Mucosa of stomach (tissue), 1 donor: ENCODE measurements at regions not wholly inside any gene's neighbourhood (a gene's known extent, or its start where the extent isn't known, plus 50 kb on each side); places are given as distances from the start of the nearest gene placed in this dataset.

Experiments used
- H3K27me3 ChIP-seq: one replicate; pipeline ENCODE4 v1.7.0; 2013; ENCODE audit warnings: mild to moderate bottlenecking, low read length; ENCODE audit not compliant: control insufficient read depth, insufficient read depth
- H3K36me3 ChIP-seq: one replicate; pipeline ENCODE4 v1.7.0; 2013; ENCODE audit warnings: low read length; ENCODE audit not compliant: control insufficient read depth, insufficient read depth
- H3K4me1 ChIP-seq: one replicate; pipeline ENCODE4 v1.7.0; 2013; ENCODE audit warnings: mild to moderate bottlenecking, low read length; ENCODE audit not compliant: control insufficient read depth, insufficient read depth
- H3K4me3 ChIP-seq: one replicate; pipeline ENCODE4 v1.7.0; 2013; ENCODE audit warnings: low read length
- H3K9ac ChIP-seq: one replicate; pipeline ENCODE4 v1.7.0; 2013; ENCODE audit warnings: mild to moderate bottlenecking, low read length, moderate library complexity
- H3K9me3 ChIP-seq: one replicate; pipeline ENCODE4 v1.7.0; 2013; ENCODE audit warnings: mild to moderate bottlenecking, low read length, moderate library complexity; ENCODE audit not compliant: control insufficient read depth
- donor health status: Pancreatic carcinoma.

DNA sequence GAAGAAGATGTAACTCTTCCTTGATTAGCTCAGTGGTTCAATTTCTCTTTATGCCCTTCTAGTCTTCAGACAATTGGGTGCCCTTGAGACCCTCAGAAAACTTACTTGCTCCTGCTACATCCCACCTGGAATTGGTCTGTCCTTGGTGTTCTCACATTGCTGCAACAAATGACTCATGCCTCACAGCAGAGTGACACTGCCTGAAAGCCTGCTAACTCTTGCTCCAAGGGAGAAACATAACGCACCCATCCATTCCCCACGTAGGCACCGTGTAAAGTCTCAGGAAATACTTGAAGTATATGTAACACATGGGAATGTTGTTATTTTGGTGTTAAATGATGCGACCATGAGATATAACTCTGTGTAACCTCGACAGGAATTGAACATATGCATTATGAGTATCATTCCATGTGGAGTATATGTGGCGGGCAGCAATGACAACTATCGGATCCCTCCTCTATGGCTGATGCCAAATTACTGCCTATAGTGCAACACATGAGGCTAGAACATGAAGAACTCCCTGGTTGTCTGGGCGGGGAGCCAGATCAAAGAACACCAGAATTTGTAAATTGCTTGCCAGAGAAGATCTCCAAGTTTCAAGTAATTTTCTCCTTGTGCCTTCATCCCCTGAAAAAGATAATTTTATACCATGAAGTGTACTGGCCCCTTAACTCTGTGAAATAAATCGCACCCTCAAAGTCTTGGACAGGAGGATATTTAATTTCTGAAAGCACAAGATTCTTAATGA is 231.3 kb upstream of the STK26 start:
- H3K4me1 ChIP-seq, result no peaks in the 10 kb centered on the region
- H3K27me3 ChIP-seq, result no peaks in the 10 kb centered on the region
- no peak overlapping the region for H3K9ac ChIP-seq
- no peaks in the 10 kb centered on the region for H3K9me3 ChIP-seq
- no peak overlapping the region for H3K4me3 ChIP-seq
- H3K36me3 ChIP-seq, result no peaks in the 10 kb centered on the region

DNA sequence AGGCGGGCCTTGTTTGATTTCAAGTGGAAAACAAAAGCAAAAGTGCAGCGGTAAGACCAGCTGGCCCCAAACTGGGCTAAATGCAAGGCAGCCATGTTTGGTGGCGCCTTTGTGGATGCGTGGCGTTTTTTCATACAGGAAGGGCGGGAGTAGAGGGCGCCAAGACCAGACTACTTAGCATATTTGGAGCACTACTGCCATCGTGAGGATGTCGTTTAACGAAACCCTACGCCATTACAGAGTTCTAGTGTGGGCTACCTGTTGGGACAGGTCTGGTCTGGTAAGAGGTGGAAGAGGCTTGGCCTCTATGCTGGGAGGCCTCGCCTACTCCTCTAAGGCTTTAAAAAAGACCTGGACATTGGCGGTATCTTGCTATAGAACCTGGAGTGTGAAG is 230.7 kb upstream of the STK26 start:
- Histone ChIP-seq H3K36me3 (no peaks in the 10 kb centered on the region), H3K9ac (no peak overlapping the region), H3K27me3 (no peaks in the 10 kb centered on the region), H3K9me3 (no peaks in the 10 kb centered on the region), H3K4me3 (no peak overlapping the region), H3K4me1 (no peaks in the 10 kb centered on the region)

DNA sequence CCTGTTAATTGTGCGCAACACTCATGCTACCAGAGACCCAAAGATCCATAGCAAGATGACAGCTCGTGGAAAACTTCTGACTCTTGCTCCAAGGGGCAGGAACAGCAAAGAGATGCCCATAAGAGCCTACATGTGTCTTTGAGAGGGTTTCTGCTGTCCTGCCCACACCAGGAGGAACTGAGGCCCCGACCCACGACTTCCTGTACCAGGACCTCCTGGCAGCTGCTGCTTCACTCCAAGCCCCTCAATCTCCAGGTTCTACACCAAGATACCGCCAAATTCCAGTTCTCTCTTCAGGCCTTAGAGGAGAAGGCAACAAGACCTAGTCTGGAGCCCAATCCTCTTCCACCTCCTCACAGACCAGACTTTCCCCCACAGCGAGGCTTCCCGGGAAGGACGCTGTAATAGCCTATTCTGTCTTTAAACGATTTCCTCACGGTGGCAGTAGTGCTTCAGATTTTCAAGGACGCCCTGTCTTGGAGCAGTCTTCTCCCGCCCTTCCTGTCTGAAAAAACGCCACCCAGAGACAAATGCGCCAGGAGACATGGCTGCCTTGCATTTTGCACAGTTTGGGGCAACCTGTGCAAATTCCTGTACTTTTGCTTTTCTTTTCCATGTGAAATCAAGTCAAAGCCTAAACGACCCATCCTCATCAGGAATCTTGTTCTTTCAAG is 230.2 kb upstream of the STK26 start:
- Histone ChIP-seq H3K9me3 (no peaks in the 10 kb centered on the region), H3K4me3 (no peak overlapping the region), H3K4me1 (no peaks in the 10 kb centered on the region), H3K27me3 (no peaks in the 10 kb centered on the region), H3K9ac (no peak overlapping the region), H3K36me3 (no peaks in the 10 kb centered on the region)

DNA sequence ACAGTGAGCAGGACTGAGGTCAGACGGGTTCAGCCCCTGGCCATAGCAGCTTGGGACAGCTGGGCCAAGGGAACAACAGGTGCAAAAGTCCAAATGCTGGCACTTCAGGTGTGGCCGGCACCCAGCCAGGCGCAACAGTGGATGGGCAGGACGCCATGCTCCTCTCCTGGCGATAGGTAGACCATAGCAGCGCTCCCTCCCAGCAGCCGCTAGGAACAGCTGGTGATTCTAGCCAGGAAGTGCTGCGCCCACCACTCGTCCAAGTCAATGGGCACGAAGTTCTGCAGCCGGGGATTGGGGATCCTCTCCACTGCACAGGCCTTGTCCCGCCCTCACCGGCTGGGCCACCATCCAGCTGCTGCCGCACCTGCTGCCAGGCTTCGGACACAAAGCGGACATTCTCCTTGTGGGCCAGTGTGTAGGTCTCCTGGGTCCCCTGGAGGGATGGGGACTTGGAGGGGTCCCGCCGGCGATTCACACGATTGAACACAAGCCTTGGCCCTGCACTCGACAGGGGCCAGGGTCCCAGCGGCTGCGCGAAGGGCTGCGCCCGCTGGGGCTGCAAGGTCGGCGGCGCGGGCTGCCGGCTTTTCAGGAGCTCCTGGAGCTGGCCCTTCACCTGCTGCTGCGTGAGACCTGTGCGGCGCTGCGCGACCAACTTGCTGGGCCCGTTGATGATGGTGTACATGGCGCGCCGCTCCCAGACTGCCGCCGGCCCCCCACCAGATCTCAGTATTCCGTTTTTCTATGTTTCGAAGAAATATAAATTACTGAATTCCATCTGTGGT is 227.5 kb upstream of the STK26 start:
- H3K4me3 ChIP-seq, result no peak overlapping the region
- H3K9me3 ChIP-seq, result no peaks in the 10 kb centered on the region
- H3K4me1 ChIP-seq, result no peaks in the 10 kb centered on the region
- H3K9ac ChIP-seq, result no peak overlapping the region
- no peaks in the 10 kb centered on the region for H3K27me3 ChIP-seq
- no peaks in the 10 kb centered on the region for H3K36me3 ChIP-seq

DNA sequence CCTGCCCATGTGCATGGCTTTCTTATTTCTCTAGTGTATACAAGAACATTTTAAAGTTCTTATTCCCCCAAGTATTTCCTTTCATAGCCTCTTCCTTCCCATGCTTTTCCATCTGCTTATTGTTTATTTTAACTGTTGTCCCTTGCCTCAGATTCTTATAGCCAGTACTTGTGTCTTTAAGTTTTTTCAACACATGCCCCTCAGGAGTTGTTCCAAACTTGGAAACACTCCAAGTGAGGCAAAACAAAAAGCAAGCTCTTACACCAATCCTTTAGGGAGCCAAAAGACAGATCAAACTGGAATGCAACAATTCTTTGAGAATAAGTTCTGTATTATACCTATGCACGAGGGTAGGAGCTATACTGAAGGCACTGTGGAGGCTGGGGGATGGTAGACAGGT is 222.0 kb upstream of the STK26 start:
- H3K4me3 ChIP-seq, result no peak overlapping the region
- no peaks in the 10 kb centered on the region for H3K27me3 ChIP-seq
- no peak overlapping the region for H3K9ac ChIP-seq
- no peaks in the 10 kb centered on the region for H3K4me1 ChIP-seq
- H3K9me3 ChIP-seq, result no peaks in the 10 kb centered on the region
- H3K36me3 ChIP-seq, result no peaks in the 10 kb centered on the region

DNA sequence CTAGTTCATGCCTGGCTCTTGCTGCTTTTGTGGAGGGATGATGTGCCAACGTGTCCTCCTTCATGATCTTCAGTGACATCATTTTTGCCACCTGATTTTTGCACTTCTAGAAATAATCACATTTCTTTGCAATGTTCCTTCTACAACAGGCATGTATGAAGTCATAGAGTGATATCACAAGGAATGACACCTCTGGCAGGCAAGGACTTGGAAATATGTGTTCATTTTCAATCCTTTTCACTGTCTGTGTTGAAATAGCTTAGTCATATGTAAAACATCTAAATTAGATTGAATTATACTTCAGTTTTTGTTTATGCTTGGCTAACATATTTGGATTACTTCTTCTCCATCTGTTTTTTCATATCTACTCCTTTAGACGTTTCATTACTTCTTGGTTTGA is 221.2 kb upstream of the STK26 start:
- Histone ChIP-seq H3K9me3 (no peaks in the 10 kb centered on the region), H3K4me1 (no peaks in the 10 kb centered on the region), H3K27me3 (no peaks in the 10 kb centered on the region), H3K36me3 (no peaks in the 10 kb centered on the region), H3K9ac (no peak overlapping the region), H3K4me3 (no peak overlapping the region)

DNA sequence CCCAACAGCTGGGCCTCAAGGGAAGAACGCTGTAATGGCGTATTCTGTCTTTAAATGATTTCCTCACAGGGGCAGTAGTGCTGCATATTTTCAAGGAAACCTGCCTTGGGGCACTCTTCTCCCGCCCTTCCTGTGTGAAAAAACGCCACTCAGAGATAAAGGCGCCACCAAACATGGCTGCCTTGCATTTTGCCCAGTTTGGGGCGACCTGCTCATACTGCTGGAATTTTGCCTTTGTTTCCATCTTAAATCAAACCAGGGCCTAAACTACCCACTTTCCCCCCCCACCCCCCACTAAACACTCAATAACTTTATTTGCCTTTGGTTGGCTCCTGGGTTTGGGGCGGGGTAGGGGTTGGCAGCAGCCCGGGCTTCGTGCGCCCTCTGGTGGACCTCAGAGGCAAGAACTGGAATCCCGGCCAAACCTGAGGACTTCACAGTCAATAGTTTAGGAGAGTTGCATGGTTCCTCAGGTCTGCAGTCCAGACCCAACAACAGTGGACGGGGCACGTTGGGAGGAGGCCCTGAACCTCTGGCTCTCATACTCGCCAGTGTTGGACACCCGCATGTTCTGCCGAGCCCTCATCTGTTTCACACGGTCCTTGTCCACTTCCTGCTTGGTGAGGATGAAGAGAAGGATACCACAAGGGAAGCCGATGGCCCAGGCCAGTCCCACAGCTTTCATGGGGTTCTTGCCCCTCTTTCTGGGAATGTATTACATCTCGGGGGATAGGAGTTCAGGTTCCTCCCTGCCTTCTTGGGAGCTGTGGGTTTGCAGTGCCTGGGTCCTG is 220.1 kb upstream of the STK26 start:
- H3K4me1 ChIP-seq, result no peaks in the 10 kb centered on the region
- H3K4me3 ChIP-seq, result no peak overlapping the region
- no peaks in the 10 kb centered on the region for H3K27me3 ChIP-seq
- H3K36me3 ChIP-seq, result no peaks in the 10 kb centered on the region
- H3K9me3 ChIP-seq, result no peaks in the 10 kb centered on the region
- no peak overlapping the region for H3K9ac ChIP-seq

DNA sequence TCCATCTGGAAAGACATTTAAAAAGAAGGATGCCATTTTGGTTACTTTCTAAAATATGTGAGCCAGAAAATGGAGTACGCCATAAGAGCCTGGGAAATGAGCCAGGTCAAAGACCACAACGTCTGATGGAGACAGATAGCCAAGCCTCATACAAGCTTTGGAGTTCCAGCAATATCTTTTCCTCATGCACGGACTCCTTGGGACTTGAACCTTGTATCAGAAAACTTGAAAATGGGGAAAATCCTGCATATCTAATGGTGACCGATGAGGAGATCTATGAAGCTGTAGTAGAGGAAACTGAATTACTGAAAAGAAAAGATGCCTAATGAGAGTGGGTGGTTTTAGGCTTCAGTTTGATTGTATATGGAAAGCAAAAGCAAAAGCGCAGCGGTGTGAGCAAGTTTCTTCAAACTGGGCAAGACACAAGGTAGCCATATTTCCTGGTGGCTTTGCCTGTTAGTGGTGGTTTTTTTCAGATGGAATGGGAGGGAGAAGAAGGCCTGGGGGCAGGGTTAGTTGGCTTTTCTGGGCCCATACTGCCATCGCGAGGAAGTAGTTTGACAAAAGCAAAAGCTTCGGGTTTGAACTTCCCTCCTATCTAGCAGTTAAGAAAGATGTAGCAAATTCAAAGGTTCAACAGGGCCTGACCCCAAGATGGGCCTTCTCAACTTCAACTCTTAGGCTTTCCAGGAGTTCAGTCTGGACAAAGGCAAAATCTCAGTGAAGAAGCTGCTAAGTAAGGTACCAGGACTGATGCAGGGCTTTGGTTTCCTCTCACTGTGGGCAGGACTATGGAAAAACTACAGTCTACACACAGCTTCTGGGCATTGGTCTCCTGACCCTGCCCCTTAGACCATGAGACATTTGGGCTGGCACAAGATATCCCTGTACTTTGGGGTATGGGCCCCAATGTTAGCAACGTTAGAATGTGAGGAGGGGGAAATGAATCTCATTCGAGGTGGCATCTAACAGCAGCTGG is 210.0 kb upstream of the STK26 start:
- Histone ChIP-seq H3K27me3 (no peaks in the 10 kb centered on the region), H3K4me1 (no peaks in the 10 kb centered on the region), H3K36me3 (no peaks in the 10 kb centered on the region), H3K9me3 (no peaks in the 10 kb centered on the region), H3K9ac (peak overlapping the region; percentile 15), H3K4me3 (no peak overlapping the region)

DNA sequence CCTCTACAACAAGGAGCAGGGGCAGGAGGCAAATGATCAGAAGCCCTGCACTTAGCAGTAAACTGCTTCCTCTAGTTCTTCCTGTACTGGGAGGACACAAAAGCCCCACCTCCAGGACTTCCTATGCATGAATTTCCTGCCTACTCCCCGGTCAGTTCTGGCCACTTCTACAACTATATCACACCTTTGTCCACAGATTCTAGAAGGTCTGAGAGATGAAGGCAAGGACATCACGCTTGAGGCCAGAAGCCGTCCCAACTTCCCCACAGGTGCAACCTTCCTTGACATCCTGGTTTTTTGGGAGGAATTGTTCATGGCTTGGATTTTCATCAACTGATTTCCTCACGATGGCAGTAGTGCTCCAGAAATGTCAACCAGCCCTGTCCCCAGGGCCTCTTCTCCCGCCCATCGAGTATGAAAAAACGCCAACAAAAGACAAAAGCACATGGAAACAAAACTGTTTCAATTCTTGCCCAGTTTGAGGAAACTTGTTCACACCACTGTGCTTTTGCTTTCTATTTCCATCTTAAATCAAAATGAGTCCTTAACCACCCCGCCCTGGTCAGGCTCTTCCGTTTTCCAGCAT is 206.5 kb upstream of the STK26 start:
- Histone ChIP-seq H3K9ac (no peak overlapping the region), H3K4me1 (no peaks in the 10 kb centered on the region), H3K27me3 (no peaks in the 10 kb centered on the region), H3K36me3 (no peaks in the 10 kb centered on the region), H3K4me3 (no peak overlapping the region), H3K9me3 (no peaks in the 10 kb centered on the region)

DNA sequence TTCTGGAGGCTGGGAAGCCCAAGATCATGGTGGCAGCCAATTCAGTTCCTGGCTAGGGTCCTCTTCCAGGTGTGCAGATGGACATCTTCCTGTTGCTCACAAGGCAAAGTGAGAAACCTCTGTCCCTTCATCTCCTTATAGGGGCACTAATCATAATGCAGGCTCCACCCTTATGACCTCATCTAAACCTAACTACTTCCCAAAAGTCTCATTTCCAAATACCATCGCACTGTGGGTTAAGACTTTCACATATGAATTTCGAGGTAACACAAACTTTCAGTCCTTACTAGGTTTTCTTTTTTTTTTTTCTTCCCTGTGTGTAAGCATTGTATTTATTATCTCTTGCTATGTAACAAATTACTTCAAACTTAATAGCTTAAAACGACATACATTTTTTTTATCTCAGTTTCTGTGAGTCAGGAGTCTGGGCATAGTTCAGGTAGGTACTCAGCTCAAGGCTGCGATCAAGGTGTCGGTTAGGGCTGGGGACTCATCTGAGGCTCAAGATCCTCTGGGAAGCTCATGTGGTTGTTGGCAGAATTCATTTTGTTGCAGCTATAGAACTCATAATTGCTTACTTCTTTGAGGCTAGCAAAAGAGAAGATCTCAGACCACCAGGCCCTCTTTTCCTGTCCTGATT is 204.7 kb upstream of the STK26 start:
- H3K9me3 ChIP-seq, result no peaks in the 10 kb centered on the region
- H3K4me3 ChIP-seq, result no peak overlapping the region
- no peak overlapping the region for H3K9ac ChIP-seq
- H3K27me3 ChIP-seq, result no peaks in the 10 kb centered on the region
- no peaks in the 10 kb centered on the region for H3K36me3 ChIP-seq
- H3K4me1 ChIP-seq, result no peaks in the 10 kb centered on the region
